Gastrocnemius medialis (tissue), 4 donors: ENCODE measurements at regions not wholly inside any gene's neighbourhood (a gene's known extent, or its start where the extent isn't known, plus 50 kb on each side); places are given as distances from the start of the nearest gene placed in this dataset.
"Not testable (repeated sequence)": the region's sequence is repeated elsewhere in the genome, so short reads cannot be mapped to it uniquely, and the experiment has no call there.

Experiments used
- ATAC-seq, 2 donors: fragments of 150-250 bp; one replicate each; pipeline ENCODE4 v1.9.1; 2016
- DNase-seq, 2 donors: peaks; one replicate each; pipeline ENCODE4 v3.0.0-alpha.2; 2019
- H3K27ac ChIP-seq, 4 donors: fragments of 200-600 bp; sonication (generic); 1 replicate in 1 of 4; 2 replicates in 3 of 4; pipeline ENCODE4 v1.5.1; 2016 to 2018; ENCODE audit warnings: mild to moderate bottlenecking in 2 of 4, moderate library complexity in 1 of 4
- H3K27me3 ChIP-seq, 3 donors: fragments of 200-600 bp; sonication (generic) in 2 of 3; 1 replicate in 1 of 3; 2 replicates in 2 of 3; pipeline versions ENCODE4 v1.5.1 to v1.6.0; 2016 to 2019; ENCODE audit warnings: mild to moderate bottlenecking in 1 of 3, moderate library complexity in 1 of 3
- H3K36me3 ChIP-seq, 2 donors: fragments of 200-600 bp; sonication (generic) in 1 of 2; one replicate each; pipeline ENCODE4 v1.5.1; 2017 to 2018
- H3K4me1 ChIP-seq, 2 donors: fragments of 200-600 bp; sonication (generic) in 1 of 2; one replicate each; pipeline ENCODE4 v1.5.1; 2016 to 2017; ENCODE audit warnings: mild to moderate bottlenecking in 2 of 2
- H3K4me3 ChIP-seq, 4 donors: fragments of 200-600 bp; sonication (generic) in 3 of 4; 1 replicate in 1 of 4; 2 replicates in 3 of 4; pipeline ENCODE4 v1.5.1; 2016 to 2019; ENCODE audit warnings: mild to moderate bottlenecking in 2 of 4
- H3K9me3 ChIP-seq, 3 donors: fragments of 200-600 bp; sonication (generic) in 2 of 3; 1 replicate in 1 of 3; 2 replicates in 2 of 3; pipeline ENCODE4 v1.5.1; 2016 to 2019
- CTCF ChIP-seq, 5 experiments: fragments of 450-650 bp in 3 of 5; fragments of 200-600 bp in 2 of 5; sonication (generic) in 2 of 5; IDR thresholded peaks in 4 of 5; conservative IDR thresholded peaks in 1 of 5; 1 replicate in 4 of 5; 2 replicates in 1 of 5; pipeline ENCODE4 v1.5.1; 2016 to 2019; ENCODE audit warnings: antibody characterized with exemption in 5 of 5, mild to moderate bottlenecking in 3 of 5, moderate library complexity in 3 of 5
- POLR2A ChIP-seq, 2 donors: fragments of 450-650 bp; IDR thresholded peaks; one replicate each; pipeline ENCODE4 v1.6.1; 2017; ENCODE audit warnings: antibody characterized with exemption in 2 of 2, mild to moderate bottlenecking in 2 of 2, moderate library complexity in 2 of 2
- in situ Hi-C, 4 donors: fragments of 200-750 bp; cut with MboI; loops; one replicate each; pipeline versions ENCODE4 v1.15.0 to v1.8.0; 2017; ENCODE audit warnings: low sequenced_read_pairs in 4 of 4
- intact Hi-C: fragments of 100-400 bp; cut with DNase I; formaldehyde crosslinking; loops from one replicate; pipeline ENCODE4 v1.15.1; 2023; ENCODE audit warnings: low total_unique reads

GRCh38 chr11:25615841-25616240, 716.1 kb upstream of the ANO3 start:
- no peak overlapping the region for H3K27ac ChIP-seq
- no peak for ATAC-seq
- in situ Hi-C loops, result no loop called here

DNA sequence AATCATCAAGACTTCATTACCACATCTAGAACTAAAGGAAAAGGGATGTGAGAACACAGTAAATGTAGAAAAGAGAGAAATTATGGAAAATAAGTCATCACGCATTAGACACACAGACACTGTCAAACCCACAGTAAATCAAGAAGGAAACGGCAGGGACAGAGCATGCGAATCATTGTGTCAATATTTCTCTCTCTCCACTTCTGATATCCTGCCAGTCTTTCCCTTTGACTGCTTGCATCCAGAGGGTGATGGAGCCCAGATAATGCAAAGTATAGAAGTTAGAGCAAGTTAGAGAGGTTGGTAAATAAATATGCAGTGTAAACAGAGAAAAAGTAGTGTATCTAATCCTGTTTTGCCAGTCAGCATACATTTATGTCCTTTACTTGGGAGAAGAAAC, 706.8 kb upstream of the ANO3 start:
- Histone ChIP-seq H3K4me3 (no peak overlapping the region), H3K27ac (no peak overlapping the region), H3K27me3 (no peaks in the 10 kb centered on the region), H3K4me1 (no peaks in the 10 kb centered on the region), H3K9me3 (no peaks in the 10 kb centered on the region), H3K36me3 (no peaks in the 10 kb centered on the region)
- intact Hi-C loops, result no loop called here
- DNase-seq (no peak), ATAC-seq (no peak)
- in situ Hi-C loops, result no loop called here
- TF ChIP-seq POLR2A (IDR thresholded peaks at IDR 0.05) (no peak), CTCF (IDR thresholded peaks at IDR 0.05 in 4 of 5, conservative IDR thresholded peaks at IDR 0.05 in 1 of 5) (no peak)

More at GRCh38 chr11:25615841-25616240, 716.1 kb upstream of the ANO3 start:
- H3K4me1 ChIP-seq, result no peaks in the 10 kb centered on the region
- no peaks in the 10 kb centered on the region for H3K36me3 ChIP-seq
- H3K4me3 ChIP-seq, result no peak overlapping the region
- no peaks in the 10 kb centered on the region for H3K9me3 ChIP-seq
- no peak for DNase-seq
- TF ChIP-seq POLR2A (IDR thresholded peaks at IDR 0.05) (no peak), CTCF (IDR thresholded peaks at IDR 0.05 in 4 of 5, conservative IDR thresholded peaks at IDR 0.05 in 1 of 5) (no peak)
- no peaks in the 10 kb centered on the region for H3K27me3 ChIP-seq
- intact Hi-C loops, result no loop called here

GRCh38 chr11:25628030-25628429, 703.9 kb upstream of the ANO3 start:
- intact Hi-C loops, result no loop called here

DNA sequence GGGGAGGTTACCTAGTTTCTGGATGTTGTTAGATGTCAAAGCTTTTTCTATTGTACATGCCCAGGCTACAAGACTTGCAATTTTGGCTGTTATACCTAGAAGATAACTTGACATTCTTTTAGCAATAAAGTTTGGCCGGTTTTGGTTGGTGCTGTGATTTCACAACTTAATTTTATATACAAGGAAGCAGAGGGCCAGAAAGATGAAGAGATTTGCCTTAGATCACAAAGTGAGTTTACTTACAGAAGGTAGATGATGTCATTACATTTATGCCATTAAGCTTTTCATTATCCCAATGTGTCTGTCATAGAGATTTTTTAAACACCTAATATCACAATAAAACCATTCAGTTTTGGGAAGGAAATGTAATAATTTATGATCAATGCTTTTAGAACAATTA, 698.7 kb upstream of the ANO3 start:
- Histone ChIP-seq H3K4me1 (no peaks in the 10 kb centered on the region), H3K36me3 (no peaks in the 10 kb centered on the region), H3K27me3 (no peaks in the 10 kb centered on the region), H3K4me3 (no peak overlapping the region), H3K9me3 (no peaks in the 10 kb centered on the region), H3K27ac (no peak overlapping the region)
- in situ Hi-C loops (no loop called here), intact Hi-C loops (no loop called here)
- ATAC-seq (no peak), DNase-seq (no peak)
- no peak for TF ChIP-seq POLR2A (IDR thresholded peaks at IDR 0.05)
- TF ChIP-seq CTCF (IDR thresholded peaks at IDR 0.05 in 4 of 5, conservative IDR thresholded peaks at IDR 0.05 in 1 of 5), result no peak

More at GRCh38 chr11:25628030-25628429, 703.9 kb upstream of the ANO3 start:
- H3K4me1 ChIP-seq, result no peaks in the 10 kb centered on the region
- no peak overlapping the region for H3K4me3 ChIP-seq
- H3K27me3 ChIP-seq, result no peaks in the 10 kb centered on the region
- in situ Hi-C loops, result no loop called here
- no peak overlapping the region for H3K27ac ChIP-seq
- ATAC-seq (no peak), DNase-seq (no peak)
- TF ChIP-seq CTCF (IDR thresholded peaks at IDR 0.05 in 4 of 5, conservative IDR thresholded peaks at IDR 0.05 in 1 of 5) (no peak), POLR2A (IDR thresholded peaks at IDR 0.05) (no peak)
- H3K9me3 ChIP-seq, result no peaks in the 10 kb centered on the region
- no peaks in the 10 kb centered on the region for H3K36me3 ChIP-seq

DNA sequence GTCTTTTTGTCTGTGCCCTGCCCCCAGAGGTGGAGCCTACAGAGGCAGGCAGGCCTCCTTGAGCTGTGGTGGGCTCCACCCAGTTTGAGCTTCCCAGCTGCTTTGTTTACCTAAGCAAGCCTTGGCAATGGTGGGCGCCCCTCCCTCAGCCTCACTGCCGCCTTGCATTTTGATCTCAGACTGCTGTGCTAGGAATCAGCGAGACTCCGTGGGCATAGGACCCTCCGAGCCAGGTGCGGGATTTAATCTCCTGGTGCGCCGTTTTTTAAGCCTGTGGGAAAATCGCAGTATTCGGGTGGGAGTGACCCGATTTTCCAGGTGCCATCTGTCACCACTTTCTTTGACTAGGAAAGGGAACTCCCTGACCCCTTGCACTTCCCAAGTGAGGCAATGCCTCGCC, 682.7 kb upstream of the ANO3 start:
- intact Hi-C loops, H3K4me3 ChIP-seq, H3K36me3 ChIP-seq, DNase-seq, H3K9me3 ChIP-seq, in situ Hi-C loops, H3K4me1 ChIP-seq, ATAC-seq, H3K27me3 ChIP-seq, H3K27ac ChIP-seq: not testable (repeated sequence)
